GM21786 (cell line): ENCODE measurements at regions not wholly inside any gene's neighbourhood (a gene's known extent, or its start where the extent isn't known, plus 50 kb on each side); places are given as distances from the start of the nearest gene placed in this dataset.

Source experiments
- ATAC-seq: cut with Tn5 transposase; IDR thresholded peaks from one replicate; pipeline ENCODE4 v1.9.1; 2021; ENCODE audit not compliant: unreplicated experiment

DNA sequence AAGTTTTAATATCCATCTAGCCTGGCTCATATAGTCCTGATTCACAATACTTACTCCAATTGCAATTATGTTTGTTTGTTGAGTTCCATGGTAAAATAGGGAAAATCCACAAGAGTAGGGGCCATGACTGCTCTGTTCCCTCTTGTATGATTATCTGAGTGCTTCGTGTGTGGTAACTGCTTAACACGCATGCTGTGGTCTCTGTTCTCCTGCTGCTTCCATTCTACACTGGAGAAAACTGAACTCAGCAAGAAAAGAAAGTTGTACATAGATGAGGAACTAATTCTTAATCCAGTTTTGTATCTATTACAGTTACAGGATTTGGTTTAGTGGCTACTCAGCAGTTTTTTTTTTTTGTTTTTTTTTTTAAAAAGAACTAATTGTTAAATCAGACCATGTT is 223.0 kb upstream of the SATB1 start:
- ATAC-seq = no peak

DNA sequence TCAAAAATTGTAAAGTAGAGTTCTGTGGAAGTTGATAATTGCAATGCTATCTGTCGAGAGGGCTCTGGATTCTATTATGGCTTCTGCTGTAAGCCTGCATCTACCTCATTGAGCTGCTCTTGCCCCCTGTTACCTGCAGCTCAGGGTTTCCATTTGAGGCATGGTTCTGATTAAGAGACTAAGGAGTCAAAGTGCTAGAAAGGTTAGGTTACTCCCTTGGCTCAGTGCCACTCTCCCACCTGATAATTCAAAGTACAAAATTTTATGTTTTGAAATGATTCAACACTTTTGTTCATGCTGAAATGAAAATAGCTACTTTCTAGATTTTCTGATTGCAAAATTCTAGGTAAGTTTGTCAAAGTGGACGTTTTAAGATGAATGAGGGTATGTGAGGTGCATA is 220.5 kb upstream of the SATB1 start:
- no peak for ATAC-seq

DNA sequence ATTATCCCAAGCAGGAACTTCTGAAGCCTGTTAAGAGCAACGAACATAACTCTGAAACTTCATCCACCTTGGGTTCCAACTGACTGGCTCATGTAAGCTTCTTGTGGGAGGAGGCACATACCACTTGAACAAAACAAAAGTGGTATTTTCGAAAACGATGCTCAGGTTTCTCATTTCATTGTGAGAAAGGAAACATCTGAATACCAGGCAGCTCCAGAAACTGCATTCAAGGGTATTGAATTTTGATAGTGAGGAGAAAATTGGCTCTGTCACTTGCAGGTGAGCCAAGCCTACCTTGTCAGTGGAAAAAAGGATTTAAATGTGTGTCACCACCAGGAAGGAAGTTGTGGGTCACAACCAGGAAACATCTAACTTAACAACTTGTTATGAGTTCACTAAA is 218.1 kb upstream of the SATB1 start:
- no peak for ATAC-seq

DNA sequence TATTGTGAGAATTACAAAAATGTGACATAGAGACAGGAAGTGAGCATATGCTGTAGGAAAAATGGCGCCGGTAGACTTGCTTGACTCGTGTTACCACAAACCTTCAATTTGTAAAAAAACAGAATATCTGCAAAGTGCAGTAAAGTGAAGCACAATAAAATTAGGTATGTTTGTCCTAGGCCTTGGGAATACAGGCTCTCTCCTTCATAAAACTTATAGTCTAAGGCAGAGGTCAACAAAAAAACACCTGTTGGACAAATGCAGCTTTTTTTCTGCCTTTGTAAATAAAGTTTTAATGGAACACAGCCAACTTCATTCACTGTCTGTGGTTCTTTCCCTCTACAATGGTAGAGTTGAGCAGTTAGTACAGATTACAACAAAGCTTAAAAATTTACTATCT is 216.8 kb upstream of the SATB1 start:
- ATAC-seq = no peak

DNA sequence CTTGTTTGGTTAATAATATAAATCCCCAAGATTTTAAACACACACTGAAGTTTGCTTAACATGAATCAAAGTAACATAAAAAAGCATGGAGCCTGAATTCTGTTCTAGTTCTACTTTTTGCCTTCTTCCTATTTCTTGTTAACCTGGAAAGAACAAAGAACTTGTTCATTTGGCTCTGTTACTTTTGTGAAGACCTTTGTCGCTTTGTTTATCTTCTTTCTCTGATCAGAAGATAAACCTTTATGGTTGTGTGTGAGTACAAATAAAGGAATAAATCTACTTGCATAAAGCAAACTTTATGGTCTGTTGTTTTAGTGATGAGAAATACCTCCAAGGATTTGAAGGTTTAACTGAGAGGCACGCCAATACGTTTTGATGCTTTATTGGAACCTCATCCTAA is 210.1 kb upstream of the SATB1 start:
- ATAC-seq = no peak

DNA sequence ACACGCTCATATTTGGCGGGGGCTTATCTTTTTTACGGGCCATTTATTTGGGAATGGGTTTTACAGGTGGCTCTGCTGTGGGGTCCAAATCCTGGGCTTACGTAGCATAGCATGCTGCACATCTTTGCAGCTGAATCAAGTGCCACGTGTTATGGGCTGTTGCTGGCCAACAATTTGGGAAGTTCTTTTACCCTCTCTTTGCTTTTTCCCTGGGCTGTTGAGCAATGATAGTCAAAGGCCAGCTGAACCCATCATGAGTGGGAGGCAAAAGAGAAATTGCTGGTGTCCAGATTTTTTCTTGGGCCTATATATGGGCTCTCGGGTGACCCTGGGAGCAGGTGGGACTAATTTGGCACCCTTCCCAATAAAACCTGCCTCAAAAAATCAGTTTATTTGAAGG is 209.3 kb upstream of the SATB1 start:
- no peak for ATAC-seq

DNA sequence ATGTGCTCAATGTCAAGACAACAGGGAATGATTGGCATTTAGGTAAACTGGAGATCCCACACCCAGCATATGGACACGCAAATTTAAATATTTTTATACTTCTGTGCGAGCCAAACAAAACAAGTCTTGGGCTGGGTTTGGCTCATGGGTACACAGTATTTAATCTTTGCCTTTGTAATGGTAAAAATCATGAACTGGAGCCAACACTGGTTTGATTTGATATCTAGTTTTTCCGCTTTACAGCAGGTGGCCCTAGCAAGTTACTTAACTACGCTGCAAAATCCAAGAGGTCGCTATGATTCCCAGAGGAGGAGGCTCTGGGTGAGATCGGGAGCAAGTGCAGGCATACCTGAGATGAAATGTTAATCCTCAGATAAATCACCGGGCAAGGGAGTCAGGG is 207.9 kb upstream of the SATB1 start:
- no peak for ATAC-seq

DNA sequence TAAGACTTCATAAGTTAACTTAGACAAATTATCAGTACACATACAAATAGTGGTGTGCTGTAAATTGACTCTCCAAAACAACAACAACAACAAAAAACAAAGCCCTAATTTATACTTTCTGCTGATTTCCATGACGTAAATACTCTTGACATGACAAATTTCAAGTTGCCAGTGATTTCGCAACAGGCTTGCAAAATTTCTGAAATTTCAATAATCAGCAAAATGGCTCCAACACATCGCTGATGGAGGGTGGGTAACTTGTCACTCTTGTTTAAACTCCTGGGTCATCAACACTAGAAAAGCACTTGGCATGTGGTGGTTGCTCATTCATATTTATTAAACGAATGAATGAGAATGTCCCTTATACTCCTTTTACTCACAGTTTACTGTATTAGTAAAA is 205.2 kb upstream of the SATB1 start:
- no peak for ATAC-seq

DNA sequence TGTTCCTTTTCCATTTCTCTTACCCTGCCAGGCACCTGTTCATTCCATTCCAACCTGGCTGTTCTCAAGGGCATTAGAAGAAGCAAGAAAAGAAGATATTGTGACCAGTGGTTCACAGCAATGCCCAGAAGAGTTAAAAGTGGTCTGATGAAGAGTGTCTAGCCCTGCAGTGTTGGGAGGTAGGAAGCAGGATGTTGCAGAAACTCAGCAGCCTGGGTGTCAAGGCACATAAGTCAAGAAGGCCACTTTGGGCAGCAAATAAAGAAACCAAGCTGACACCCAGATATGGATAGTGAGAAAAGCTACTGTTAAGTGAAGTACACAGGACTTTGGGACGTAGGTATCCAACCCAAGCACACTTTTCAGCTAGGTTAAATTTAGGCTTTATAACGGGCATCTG is 199.9 kb upstream of the SATB1 start:
- ATAC-seq = no peak

DNA sequence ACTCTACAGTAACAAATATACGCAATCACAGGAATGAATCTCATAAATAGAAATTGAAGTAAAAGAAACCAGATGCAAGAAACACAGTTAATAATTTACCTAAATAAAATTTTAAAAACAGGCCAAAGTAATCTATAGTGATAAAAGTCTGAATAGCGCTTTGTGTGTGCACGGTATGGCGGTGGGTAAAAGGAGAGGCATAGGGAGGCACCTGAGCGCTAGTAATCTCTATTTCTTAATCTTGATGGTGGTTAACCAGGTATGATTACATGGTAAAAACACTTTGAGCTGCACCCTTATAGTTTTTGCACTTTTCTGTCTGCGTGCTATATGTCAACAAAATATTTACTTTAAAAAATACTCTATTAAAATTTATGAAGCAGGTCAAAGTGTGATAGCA is 198.1 kb upstream of the SATB1 start:
- ATAC-seq = no peak

DNA sequence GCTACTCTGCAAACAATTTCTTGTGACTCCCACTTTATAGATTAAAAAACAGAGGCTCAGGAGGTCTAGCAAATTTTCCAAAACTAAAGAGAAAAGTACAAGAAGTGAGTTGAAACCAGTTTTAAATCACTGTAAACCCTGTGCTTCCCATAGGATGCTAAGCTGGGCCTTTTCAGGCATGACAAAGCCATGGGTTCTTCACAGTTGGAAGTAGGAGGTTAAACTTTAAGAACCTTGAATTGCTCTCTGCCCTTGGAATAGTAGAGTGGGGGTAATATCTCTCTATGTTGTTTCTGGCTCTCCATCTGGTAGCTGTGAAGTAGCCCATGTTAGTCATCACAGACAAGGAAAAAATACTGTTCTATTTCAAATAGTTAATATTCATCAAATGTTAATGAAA is 193.6 kb upstream of the SATB1 start:
- no peak for ATAC-seq

DNA sequence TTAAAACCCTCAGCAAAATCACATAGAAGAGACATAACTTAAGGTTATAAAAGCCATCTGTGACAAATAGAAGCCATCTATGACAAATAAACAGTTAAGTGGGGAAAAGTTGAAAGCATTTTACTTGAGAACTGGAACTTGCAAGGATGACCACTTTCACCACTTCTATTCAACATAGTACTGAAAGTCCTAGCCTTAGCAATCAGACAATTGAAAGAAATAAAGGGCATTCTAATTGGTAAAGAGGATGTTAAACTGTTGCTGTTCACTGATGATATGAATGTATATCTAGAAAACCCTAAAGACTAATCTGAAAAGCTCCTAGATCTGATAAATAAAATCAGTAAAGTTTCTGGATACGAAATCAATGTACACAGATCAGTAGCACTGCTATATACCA is 186.9 kb upstream of the SATB1 start:
- no peak for ATAC-seq

DNA sequence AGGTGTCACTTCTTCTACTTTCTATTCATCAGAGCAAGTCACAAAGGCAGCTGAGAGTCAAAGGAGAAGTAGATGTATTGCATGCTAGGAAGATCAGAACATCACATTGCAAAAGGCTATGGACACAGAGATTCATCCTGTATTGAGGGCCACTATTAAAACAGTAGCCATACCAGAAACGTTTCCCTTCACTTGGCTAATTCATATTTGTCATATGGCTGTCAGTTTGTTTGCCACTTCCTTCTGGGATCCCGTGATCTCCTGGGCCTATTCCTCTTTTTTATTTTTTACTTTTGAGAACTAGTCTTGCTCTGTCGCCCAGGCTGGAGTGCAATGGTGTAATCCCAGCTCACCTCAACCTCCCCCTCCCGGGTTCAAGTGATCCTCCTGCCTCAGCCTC is 184.0 kb upstream of the SATB1 start:
- no peak for ATAC-seq

DNA sequence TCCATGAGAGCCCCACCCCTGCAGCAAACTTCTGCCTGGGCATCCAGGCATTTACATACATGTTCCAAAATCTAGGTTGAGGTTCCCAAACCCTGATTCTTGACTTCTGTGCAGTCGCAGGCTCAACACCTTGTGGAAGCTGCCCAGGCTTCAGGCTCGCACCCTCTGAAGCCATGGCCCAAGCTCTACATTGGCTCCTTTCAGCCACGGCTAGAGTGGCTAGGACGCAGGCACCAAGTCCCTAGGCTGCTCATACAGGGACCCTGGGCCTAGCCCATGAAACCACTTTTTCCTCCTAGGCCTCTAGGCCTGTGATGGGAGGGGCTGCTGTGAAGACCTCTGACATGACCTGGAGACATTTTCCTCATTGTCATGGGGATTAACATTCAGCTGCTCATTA is 172.8 kb upstream of the SATB1 start:
- ATAC-seq = no peak

DNA sequence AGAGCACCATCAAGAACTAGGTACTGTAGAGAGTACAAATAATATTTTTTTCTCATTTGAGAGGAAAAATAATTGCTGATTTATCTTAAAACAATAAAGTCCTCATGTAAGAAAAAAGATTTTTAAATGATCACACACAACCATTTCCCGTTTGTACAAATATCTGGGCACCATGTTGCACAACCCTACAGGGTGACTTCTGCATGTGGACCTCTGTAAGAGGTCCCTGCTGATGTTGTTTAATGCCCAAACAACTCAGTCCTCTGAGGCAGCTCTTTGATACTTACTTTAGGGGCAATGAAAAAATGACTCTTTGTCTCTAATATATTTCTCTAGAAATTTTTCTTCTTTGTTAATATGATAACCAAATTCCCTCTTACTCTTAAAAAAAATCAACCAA is 168.1 kb upstream of the SATB1 start:
- ATAC-seq = no peak

DNA sequence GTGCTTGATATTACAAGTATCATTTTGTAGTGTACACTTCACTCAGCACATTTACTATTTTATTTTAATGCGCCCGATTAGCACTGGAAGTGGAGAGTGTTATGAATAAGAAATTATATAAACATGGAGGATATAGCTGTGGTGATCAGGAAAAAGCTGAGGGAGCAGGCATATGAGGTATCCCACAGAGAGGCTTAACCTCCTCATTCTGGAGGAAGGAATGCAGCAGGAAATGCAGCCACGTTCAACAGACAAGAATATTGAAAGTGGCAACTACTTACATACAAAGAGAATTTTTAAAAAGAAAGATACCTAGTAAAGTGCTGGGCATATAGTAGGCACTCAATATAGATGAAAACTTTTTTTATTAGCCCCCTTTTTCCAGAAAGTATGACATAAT is 166.0 kb upstream of the SATB1 start:
- no peak for ATAC-seq

DNA sequence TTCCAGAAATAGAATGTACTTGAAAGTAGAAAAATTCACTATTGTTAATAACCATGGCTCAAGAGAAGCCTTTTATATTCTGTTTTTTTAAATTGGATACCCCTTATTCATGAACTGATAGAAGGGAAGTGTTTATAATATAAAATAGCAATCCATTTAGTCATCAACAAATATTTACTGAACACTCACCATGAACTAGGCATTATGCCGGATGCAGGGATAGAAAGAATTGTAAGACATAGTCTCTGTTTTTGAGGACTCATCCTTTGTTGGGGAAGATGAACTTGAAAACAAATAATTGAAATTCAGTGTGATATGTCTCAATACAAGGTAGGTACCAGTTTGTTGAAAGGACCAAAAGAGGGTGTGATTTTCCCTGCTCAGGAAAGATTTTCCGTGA is 160.9 kb upstream of the SATB1 start:
- no peak for ATAC-seq

DNA sequence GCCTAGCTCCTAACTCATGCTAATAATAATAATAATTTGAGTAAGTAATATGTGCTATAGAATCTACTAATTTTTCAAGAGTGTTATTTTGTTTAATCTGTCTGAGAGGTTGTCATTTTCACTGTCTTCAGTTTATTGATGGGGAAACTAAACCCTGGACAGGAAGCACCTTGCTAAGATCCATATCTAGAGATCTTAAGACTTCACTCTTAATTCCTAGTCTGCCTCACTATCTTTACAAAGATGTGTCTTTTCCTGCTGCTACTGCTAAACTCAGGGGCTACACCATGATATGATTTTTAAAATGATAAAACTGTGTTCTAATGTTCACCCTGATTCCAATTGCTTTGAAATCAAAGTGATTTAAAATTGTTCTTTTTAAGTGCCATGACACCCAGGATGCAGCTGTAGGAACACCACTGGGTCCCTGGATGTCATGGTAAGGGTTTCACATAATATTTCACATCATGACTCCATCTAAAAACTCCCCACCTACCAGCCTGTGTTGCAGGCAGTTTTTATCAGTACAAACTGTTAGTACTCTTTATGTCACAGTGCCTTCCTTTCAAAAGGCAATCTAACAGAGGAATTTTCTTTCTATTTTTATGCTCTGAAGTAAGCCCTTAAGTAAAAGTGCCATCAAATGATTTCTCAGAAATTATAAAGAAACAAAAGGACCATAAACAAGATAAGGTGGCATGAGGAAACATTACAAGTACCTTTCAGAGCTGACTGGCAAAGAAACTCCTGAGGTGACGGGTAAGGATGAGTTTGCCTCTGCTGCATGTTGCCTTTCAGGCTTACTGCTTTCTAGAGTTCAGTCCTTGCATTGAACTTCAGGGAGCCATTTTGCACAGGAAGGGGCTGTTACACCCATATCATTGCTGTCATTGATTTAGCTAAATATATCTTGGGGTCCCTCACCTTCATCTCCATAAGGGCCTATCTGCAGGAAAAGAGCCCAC is 160.1 kb upstream of the SATB1 start:
- ATAC-seq = no peak

DNA sequence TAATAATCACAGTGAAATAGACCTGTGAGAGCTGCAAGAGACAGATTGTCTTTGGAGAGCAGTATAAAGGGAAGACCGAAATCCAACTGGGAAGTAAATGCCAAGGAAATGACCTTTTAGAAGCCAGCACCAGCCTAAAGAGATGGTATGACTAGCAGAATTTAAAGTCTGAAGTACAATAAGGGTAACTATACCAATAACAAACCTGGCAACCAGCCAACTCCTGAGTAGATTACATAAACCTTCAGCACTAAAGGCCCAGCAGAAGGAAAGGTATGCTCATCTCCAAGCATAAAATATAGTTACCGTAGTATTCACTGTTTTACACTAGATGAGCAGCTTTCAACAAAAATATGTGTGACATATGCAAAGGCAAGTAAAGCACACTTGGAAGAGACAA is 155.1 kb upstream of the SATB1 start:
- no peak for ATAC-seq

DNA sequence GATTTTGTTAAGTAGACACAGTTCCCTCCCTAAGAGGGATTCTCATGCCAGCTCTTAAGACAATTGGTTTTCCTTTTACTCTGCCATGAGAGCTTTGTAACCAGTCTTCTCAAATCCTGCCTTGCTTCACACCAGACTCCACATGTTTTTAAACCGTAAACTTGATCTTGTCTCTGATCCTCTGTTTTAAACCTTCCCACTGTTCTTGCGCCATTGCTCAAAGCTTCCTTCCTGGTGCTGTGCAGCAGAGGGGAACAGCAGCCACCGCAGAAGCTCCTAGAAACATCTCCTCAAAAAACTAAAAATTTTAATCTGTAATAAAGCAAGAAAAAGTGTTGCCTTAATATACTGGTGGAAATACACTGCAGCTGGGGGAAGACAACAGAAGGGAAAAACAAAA is 154.5 kb upstream of the SATB1 start:
- ATAC-seq = no peak

DNA sequence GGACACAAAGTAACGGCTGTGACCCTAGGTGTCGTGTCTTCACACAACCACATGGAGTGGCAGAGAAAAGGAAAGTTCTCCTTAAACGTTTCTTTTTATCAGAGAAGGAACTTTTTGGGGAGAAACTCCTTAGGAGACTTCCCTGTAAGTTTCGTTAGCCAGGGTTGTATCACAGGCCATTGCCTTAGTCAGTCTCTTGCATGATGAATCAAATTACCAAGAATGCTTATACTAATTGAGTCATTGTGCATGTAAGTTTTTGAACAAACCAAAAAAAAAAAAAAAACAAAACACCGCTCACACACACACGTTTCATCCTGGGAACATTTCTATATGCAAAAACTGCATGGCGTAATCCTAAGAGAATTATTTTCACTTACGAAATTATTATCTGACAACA is 150.4 kb upstream of the SATB1 start:
- no peak for ATAC-seq

DNA sequence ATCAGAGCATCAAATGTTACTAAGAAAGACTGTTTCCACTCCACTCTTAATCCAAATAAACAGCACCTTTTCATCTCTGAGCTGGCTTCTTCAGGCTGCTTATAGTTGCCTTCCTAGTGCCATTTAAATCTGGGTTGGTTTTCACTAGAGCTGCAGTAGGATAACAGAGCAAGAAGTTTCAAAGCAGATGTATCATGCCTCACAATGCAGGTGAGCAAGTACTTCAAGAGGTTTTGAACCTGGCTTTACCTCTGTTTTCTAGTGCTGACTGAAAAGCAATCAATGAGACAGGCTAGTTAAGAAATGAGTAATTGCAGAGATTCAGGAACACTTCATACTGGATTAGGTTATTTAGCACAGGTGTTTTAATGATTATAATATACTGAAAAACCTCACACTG is 147.7 kb upstream of the SATB1 start:
- ATAC-seq = no peak

DNA sequence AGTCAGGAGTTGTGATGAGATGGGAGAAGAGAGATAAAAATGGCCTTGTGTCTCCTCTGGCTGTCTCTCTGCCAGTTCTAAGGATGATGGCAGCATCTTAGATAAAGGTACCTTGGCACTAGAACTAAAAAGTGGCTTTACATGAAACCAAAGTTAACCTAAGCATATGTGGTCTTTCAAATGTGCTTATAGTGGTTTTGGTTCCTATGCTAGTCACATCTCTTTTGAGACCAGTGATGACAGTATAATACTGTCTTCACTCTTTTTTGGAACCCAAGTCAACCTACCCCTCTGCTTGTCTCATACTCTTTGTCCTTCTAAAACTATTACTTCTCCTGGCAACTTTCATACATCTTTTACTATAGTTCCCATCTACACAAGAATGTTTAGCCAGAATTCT is 142.2 kb upstream of the SATB1 start:
- ATAC-seq = no peak
